Panc1 (cell line): ENCODE measurements at regions not wholly inside any gene's neighbourhood (a gene's known extent, or its start where the extent isn't known, plus 50 kb on each side); places are given as distances from the start of the nearest gene placed in this dataset.

Experiments
- ATAC-seq: fragments of 200-7000 bp; cut with Tn5 transposase; 2 replicates; pipeline ENCODE4 v1.9.1; 2020; ENCODE audit warnings: mild to moderate bottlenecking, moderate library complexity
- BruUV-seq: library from RNA; stranded (reverse); fragments of 400-500 nt; replicated peaks from 2 replicates; lab custom pipeline; 2021; lab: Mats Ljungman, UMichigan
- CTCF ChIA-PET: fragments of 300-600 bp; sonication (Branson Sonifier 250); formaldehyde crosslinking; loops from one replicate; lab custom pipeline; 2022; ENCODE audit warnings: antibody characterized with exemption; lab: Charles Lee
- POLR2A ChIA-PET: fragments of 300-600 bp; sonication (Branson Sonifier 250); formaldehyde crosslinking; loops from one replicate; lab custom pipeline; 2022; ENCODE audit warnings: antibody characterized with exemption; lab: Charles Lee
- DNase-seq: peaks from one replicate; pipeline ENCODE4 v3.0.0-alpha.2; 2010; ENCODE audit warnings: low read depth, low spot score
- H3K27ac ChIP-seq: 2 replicates; pipeline ENCODE4 v1.5.1; 2011; ENCODE audit warnings: mild to moderate bottlenecking, low read length, inconsistent platforms
- H3K27me3 ChIP-seq: fragments of 200-500 bp; sonication (Bioruptor generic); 2 replicates; pipeline ENCODE4 v1.6.0; 2014; ENCODE audit warnings: low read length, inconsistent platforms; ENCODE audit not compliant: control insufficient read depth, insufficient read depth
- H3K36me3 ChIP-seq: fragments of 200-500 bp; sonication (Bioruptor generic); 2 replicates; pipeline ENCODE4 v1.5.1; 2014; ENCODE audit warnings: inconsistent platforms, mild to moderate bottlenecking, low read length, moderate library complexity; ENCODE audit not compliant: control insufficient read depth, insufficient read depth
- H3K4me1 ChIP-seq: 2 replicates; pipeline ENCODE4 v1.5.1; 2011; ENCODE audit warnings: inconsistent platforms, mild to moderate bottlenecking, low read length, moderate library complexity; ENCODE audit not compliant: control insufficient read depth, insufficient read depth
- H3K4me3 ChIP-seq, 2 experiments: 2 replicates each; pipeline ENCODE4 v1.5.1; 2011 to 2012; ENCODE audit warnings: low read depth in 2 of 2, low read length in 2 of 2, mild to moderate bottlenecking in 2 of 2, inconsistent platforms in 1 of 2, moderate library complexity in 1 of 2
- H3K9me3 ChIP-seq: fragments of 200-500 bp; sonication (Bioruptor generic); 2 replicates; pipeline ENCODE4 v1.5.1; 2014; ENCODE audit warnings: low read depth, mild to moderate bottlenecking, inconsistent platforms, low read length, moderate library complexity; ENCODE audit not compliant: control insufficient read depth, insufficient read depth
- CTCF ChIP-seq: fragments of 450-650 bp; IDR thresholded peaks from 2 replicates; pipeline ENCODE4 v1.5.1; 2017; ENCODE audit warnings: mild to moderate bottlenecking
- POLR2AphosphoS5 ChIP-seq: IDR thresholded peaks from 2 replicates; pipeline ENCODE4 v1.6.1; 2012; ENCODE audit warnings: mild to moderate bottlenecking, low read depth, low read length, moderate library complexity
- REST ChIP-seq, 2 experiments: IDR thresholded peaks; 2 replicates each; pipeline ENCODE4 v1.6.1; 2011 to 2012; ENCODE audit warnings: low read depth in 2 of 2, control low read depth in 1 of 2, low read length in 1 of 2, mild to moderate bottlenecking in 1 of 2, moderate library complexity in 1 of 2; ENCODE audit not compliant: insufficient read depth in 1 of 2
- SIN3A ChIP-seq: IDR thresholded peaks from 2 replicates; pipeline ENCODE4 v1.6.1; 2012; ENCODE audit warnings: low read depth, mild to moderate bottlenecking, low read length, moderate library complexity, borderline replicate concordance; ENCODE audit not compliant: insufficient read depth
- TCF7L2 ChIP-seq: IDR thresholded peaks from 2 replicates; pipeline ENCODE4 v1.6.1; 2011; ENCODE audit warnings: mild to moderate bottlenecking, low read depth, low read length, inconsistent platforms
- in situ Hi-C: cut with HindIII; loops from 2 replicates; pipeline ENCODE4 v1.10.0; 2016; ENCODE audit warnings: low sequenced_read_pairs, low pct_unique_long_range_greater_than_20kb
- intact Hi-C: fragments of 100-400 bp; cut with micrococcal nuclease; formaldehyde crosslinking; loops from one replicate; pipeline ENCODE4 v1.10.0; 2022; ENCODE audit not compliant: unreplicated experiment

DNA sequence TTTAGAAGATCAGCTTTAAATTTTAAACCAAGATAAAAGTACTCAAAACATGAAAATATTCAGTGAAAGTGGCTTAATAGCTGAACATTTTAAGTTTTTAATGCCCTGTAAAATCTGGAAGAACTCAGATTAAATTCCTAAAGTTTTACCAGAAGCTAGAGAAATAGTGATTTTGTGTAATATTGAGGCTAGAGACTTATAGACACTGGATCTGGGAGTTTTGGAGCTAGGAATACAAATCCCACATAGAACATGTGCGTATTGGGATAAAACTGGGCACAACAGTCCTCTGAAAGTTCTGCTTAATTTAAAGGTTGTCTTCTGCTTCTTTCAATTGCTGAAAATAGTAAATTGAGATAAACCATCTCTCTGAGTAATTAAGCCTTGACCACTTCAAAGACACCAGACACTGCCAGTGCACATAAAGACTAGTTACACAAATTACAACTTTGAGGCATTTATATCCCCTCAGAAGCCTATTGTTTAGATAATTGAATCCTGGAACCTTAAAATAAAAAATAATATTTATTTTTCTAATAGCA, 1382.5 kb downstream of the OTOL1 start:
- intact Hi-C loops = no loop called here

DNA sequence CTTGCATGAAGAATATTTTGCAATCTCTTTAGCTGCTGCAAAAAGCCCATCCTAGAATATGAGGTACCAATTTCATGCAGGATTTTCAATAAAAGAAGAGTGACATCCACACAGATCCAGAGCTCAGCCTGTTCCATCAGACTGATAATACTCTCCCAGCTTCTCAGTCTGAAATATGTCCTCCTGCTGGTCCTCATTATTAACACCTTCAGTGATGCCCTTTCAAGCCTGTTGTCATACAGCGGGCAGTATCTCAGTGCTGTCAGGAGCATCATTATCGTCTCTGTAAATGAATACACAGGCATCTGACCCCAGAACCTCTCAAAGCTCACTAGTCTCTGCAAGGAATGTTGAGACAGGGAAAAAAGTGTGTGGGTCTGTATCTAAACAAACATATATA, 1387.8 kb downstream of the OTOL1 start:
- no TSS peak for BruUV-seq
- ATAC-seq = no peak
- no peak overlapping the region for H3K4me3 ChIP-seq

More for the DNA sequence above, 1382.5 kb downstream of the OTOL1 start:
- H3K9me3 ChIP-seq = no peaks in the 10 kb centered on the region
- H3K4me3 ChIP-seq = no peak overlapping the region
- CTCF ChIA-PET = no interaction called here
- no TSS peak for BruUV-seq
- in situ Hi-C loops = no loop called here
- no peaks in the 10 kb centered on the region for H3K36me3 ChIP-seq
- ATAC-seq (no peak), DNase-seq (no peak)
- H3K4me1 ChIP-seq = no peaks in the 10 kb centered on the region
- no peak for TF ChIP-seq REST (IDR thresholded peaks at IDR 0.05; ENCODE audit: insufficient read depth in 1 of 2, low read depth in 2 of 2, low read length in 1 of 2)
- TF ChIP-seq SIN3A = no peak
- no peak for TF ChIP-seq TCF7L2
- TF ChIP-seq POLR2AphosphoS5 = no peak
- no peak for TF ChIP-seq CTCF
- H3K27ac ChIP-seq = no peak overlapping the region
- no peaks in the 10 kb centered on the region for H3K27me3 ChIP-seq
- POLR2A ChIA-PET = no interaction called here

More for the DNA sequence above, 1387.8 kb downstream of the OTOL1 start:
- ChIA-PET POLR2A (no interaction called here), CTCF (no interaction called here)
- Histone ChIP-seq H3K4me1 (no peaks in the 10 kb centered on the region), H3K27me3 (no peaks in the 10 kb centered on the region), H3K9me3 (no peaks in the 10 kb centered on the region), H3K27ac (no peak overlapping the region), H3K36me3 (no peaks in the 10 kb centered on the region)
- no peak for DNase-seq
- in situ Hi-C loops (no loop called here), intact Hi-C loops (no loop called here)
- TF ChIP-seq POLR2AphosphoS5 (no peak), SIN3A (no peak), TCF7L2 (no peak)
